HG03280 (cell line): ENCODE measurements at regions not wholly inside any gene's neighbourhood (a gene's known extent, or its start where the extent isn't known, plus 50 kb on each side); places are given as distances from the start of the nearest gene placed in this dataset.
"Not testable (repeated sequence)": the region's sequence is repeated elsewhere in the genome, so short reads cannot be mapped to it uniquely, and the experiment has no call there.

ENCODE experiments used
- ATAC-seq: cut with Tn5 transposase; IDR thresholded peaks from one replicate; pipeline ENCODE4 v1.9.1; 2021; ENCODE audit warnings: mild to moderate bottlenecking, moderate library complexity; ENCODE audit not compliant: unreplicated experiment

- ATAC-seq: no peak
These were observed 173.5 kb downstream of the LMBRD1 start for GRCh38 chr6:69623357-69623756.

GRCh38 chr6:69622924-69623323 lies 173.9 kb downstream of the LMBRD1 start:
- ATAC-seq: no peak

- no peak for ATAC-seq
These were observed 174.6 kb downstream of the LMBRD1 start for GRCh38 chr6:69622230-69622629.

- ATAC-seq: no peak
These were observed 179.6 kb downstream of the LMBRD1 start for GRCh38 chr6:69617163-69617562.

GRCh38 chr6:69609836-69610472 lies 186.9 kb downstream of the LMBRD1 start:
- no peak for ATAC-seq

- ATAC-seq: no peak
These were observed 195.7 kb downstream of the LMBRD1 start for GRCh38 chr6:69601132-69601531.

- no peak for ATAC-seq
These were observed 202.4 kb downstream of the LMBRD1 start for GRCh38 chr6:69594405-69594804.

- no peak for ATAC-seq
These were observed 203.1 kb downstream of the LMBRD1 start for GRCh38 chr6:69593706-69594105.

GRCh38 chr6:69589626-69590025 lies 207.2 kb downstream of the LMBRD1 start:
- ATAC-seq: no peak

GRCh38 chr6:69584913-69585729 lies 211.7 kb downstream of the LMBRD1 start:
- ATAC-seq: peak; percentile 71

GRCh38 chr6:69584536-69584912 lies 212.3 kb downstream of the LMBRD1 start:
- no peak for ATAC-seq

- no peak for ATAC-seq
These were observed 215.2 kb downstream of the LMBRD1 start for GRCh38 chr6:69581581-69581980.

- ATAC-seq: no peak
These were observed 216.1 kb downstream of the LMBRD1 start for GRCh38 chr6:69580706-69581105.

- ATAC-seq: no peak
These were observed 218.4 kb downstream of the LMBRD1 start for GRCh38 chr6:69578361-69578890.

- ATAC-seq: no peak
These were observed 225.6 kb downstream of the LMBRD1 start for GRCh38 chr6:69571234-69571633.

- no peak for ATAC-seq
These were observed 226.7 kb downstream of the LMBRD1 start for GRCh38 chr6:69570106-69570505.

GRCh38 chr6:69560597-69560996 lies 236.2 kb downstream of the LMBRD1 start:
- not testable (repeated sequence) for ATAC-seq

GRCh38 chr6:69555088-69555638 lies 241.6 kb downstream of the LMBRD1 start:
- no peak for ATAC-seq

GRCh38 chr6:69542494-69542893 lies 254.3 kb downstream of the LMBRD1 start:
- no peak for ATAC-seq

GRCh38 chr6:69527921-69528476 lies 268.8 kb downstream of the LMBRD1 start:
- ATAC-seq: no peak

GRCh38 chr6:69515480-69515879 lies 281.3 kb downstream of the LMBRD1 start:
- ATAC-seq: not testable (repeated sequence)

GRCh38 chr6:69494595-69494994 lies 302.2 kb downstream of the LMBRD1 start:
- ATAC-seq: no peak
